ENCODE measurements at regions not wholly inside any gene's neighbourhood (a gene's known extent, or its start where the extent isn't known, plus 50 kb on each side); places are given as distances from the start of the nearest gene placed in this dataset.
"Not testable (repeated sequence)": the region's sequence is repeated elsewhere in the genome, so short reads cannot be mapped to it uniquely, and the experiment has no call there.

DNA sequence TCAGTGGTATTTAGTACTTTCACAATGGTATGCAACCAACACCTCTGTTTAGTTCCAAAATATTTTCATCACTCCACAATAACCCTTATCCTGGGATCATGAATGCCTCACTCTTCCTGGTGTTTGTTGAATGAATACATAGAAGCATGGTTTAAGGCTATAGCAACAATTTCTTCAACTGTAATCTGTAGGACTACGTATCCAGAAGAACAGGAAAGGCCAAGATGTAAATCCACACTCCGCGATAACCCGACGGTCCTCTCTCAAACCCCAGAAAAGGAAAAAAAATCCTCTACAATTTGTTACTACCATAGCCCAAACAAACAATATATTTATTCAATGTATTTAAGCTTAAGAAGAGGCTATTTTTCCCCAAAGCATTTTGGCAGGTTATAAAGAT, 141.4 kb upstream of the SALL4 start:
- H3K4me3 Mint-ChIP-seq, result no peak overlapping the region
- Histone ChIP-seq H3K36me3 (ENCODE audit: insufficient read depth, low read length) (no peaks in the 10 kb centered on the region), H3K9me3 (ENCODE audit: control insufficient read depth in 1 of 2, insufficient read depth in 1 of 2, low read length in 2 of 2) (peaks cover 0 to 3% of the 10 kb centered on the region in 2 experiments), H3K27me3 (ENCODE audit: control insufficient read depth in 1 of 2, insufficient read depth in 2 of 2, low read length in 2 of 2) (peaks cover 0 to 3% of the 10 kb centered on the region in 2 experiments), H3K27ac (ENCODE audit: low read depth in 1 of 2, low read length in 2 of 2) (no peak overlapping the region), H3K4me3 (ENCODE audit: low read length) (no peak overlapping the region), H3K4me1 (ENCODE audit: insufficient read depth, low read length) (no peaks in the 10 kb centered on the region)
- H3K36me3 Mint-ChIP-seq (ENCODE audit: low read depth), result no peaks in the 10 kb centered on the region
- POLR2A ChIA-PET, result no interaction called here
- no peaks in the 10 kb centered on the region for H3K27me3 Mint-ChIP-seq
- CTCF ChIA-PET, result no interaction called here
- no peak overlapping the region for H3K27ac Mint-ChIP-seq
- ATAC-seq (ENCODE audit: poor library complexity), result no peak
- no peak for DNase-seq
- TF ChIP-seq, protein P1, sequence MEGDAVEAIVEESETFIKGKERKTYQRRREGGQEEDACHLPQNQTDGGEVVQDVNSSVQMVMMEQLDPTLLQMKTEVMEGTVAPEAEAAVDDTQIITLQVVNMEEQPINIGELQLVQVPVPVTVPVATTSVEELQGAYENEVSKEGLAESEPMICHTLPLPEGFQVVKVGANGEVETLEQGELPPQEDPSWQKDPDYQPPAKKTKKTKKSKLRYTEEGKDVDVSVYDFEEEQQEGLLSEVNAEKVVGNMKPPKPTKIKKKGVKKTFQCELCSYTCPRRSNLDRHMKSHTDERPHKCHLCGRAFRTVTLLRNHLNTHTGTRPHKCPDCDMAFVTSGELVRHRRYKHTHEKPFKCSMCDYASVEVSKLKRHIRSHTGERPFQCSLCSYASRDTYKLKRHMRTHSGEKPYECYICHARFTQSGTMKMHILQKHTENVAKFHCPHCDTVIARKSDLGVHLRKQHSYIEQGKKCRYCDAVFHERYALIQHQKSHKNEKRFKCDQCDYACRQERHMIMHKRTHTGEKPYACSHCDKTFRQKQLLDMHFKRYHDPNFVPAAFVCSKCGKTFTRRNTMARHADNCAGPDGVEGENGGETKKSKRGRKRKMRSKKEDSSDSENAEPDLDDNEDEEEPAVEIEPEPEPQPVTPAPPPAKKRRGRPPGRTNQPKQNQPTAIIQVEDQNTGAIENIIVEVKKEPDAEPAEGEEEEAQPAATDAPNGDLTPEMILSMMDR (IDR thresholded peaks at IDR 0.05), result no peak
- no peaks in the 10 kb centered on the region for H3K9me3 Mint-ChIP-seq
- no peaks in the 10 kb centered on the region for H3K4me1 Mint-ChIP-seq (ENCODE audit: low read depth)
- intact Hi-C loops (cut with DNase I, micrococcal nuclease), result no loop called here

DNA sequence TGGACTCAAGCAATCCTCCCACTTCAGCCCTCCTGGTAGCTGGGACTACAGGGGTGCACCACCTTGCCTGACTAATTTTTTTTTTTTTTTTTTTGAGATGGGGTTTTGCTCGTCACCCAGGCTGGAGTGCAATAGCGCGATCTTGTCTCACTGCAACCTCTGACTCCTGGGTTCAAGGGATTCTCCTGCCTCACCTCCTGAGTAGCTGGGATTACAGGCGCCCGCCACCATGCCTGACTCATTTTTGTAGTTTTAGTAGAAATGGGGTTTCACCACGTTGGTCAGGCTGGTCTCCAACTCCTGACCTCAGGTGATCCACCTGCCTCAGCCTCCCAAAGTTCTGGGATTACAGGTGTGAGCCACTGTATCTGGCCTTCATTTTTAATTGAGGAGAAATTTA, 141.0 kb upstream of the SALL4 start:
- POLR2A ChIA-PET; H3K9me3 ChIP-seq (ENCODE audit: control insufficient read depth in 1 of 2, insufficient read depth in 1 of 2, low read length in 2 of 2); H3K36me3 Mint-ChIP-seq (ENCODE audit: low read depth); H3K36me3 ChIP-seq (ENCODE audit: insufficient read depth, low read length); DNase-seq; H3K9me3 Mint-ChIP-seq; H3K4me1 Mint-ChIP-seq (ENCODE audit: low read depth); CTCF ChIA-PET; H3K27me3 ChIP-seq (ENCODE audit: control insufficient read depth in 1 of 2, insufficient read depth in 2 of 2, low read length in 2 of 2); H3K27me3 Mint-ChIP-seq; ATAC-seq (ENCODE audit: poor library complexity); H3K4me3 ChIP-seq (ENCODE audit: low read length); H3K4me1 ChIP-seq (ENCODE audit: insufficient read depth, low read length); H3K4me3 Mint-ChIP-seq; intact Hi-C loops (cut with DNase I, micrococcal nuclease); H3K27ac ChIP-seq (ENCODE audit: low read depth in 1 of 2, low read length in 2 of 2); H3K27ac Mint-ChIP-seq: not testable (repeated sequence)

DNA sequence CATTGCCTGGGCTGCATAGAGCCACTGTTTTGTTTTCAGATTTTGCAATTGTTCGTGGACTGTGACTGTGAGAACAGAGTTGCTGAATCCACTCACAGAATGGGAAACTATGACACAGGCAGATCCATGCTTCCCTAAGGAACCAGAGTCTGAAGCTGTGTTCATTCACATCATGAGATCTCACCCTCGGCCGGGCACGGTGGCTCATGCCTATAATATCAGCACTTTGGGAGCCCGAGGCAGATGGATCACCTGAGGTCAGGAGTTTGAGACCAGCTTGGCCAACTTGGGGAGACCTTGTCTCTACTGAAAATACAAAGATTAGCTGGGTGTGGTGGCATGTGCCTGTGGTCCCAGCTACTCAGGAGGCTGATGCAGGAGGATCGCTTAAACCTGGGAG, 139.2 kb upstream of the SALL4 start:
- Mint-ChIP-seq H3K36me3 (ENCODE audit: low read depth) (no peaks in the 10 kb centered on the region), H3K4me1 (ENCODE audit: low read depth) (no peaks in the 10 kb centered on the region), H3K27me3 (no peaks in the 10 kb centered on the region), H3K4me3 (no peak overlapping the region), H3K9me3 (no peaks in the 10 kb centered on the region), H3K27ac (no peak overlapping the region)
- Histone ChIP-seq H3K27ac (ENCODE audit: low read depth in 1 of 2, low read length in 2 of 2) (no peak overlapping the region), H3K4me3 (ENCODE audit: low read length) (no peak overlapping the region), H3K27me3 (ENCODE audit: control insufficient read depth in 1 of 2, insufficient read depth in 2 of 2, low read length in 2 of 2) (peaks cover 0 to 3% of the 10 kb centered on the region in 2 experiments), H3K4me1 (ENCODE audit: insufficient read depth, low read length) (no peaks in the 10 kb centered on the region), H3K9me3 (ENCODE audit: control insufficient read depth in 1 of 2, insufficient read depth in 1 of 2, low read length in 2 of 2) (peaks cover 0 to 3% of the 10 kb centered on the region in 2 experiments), H3K36me3 (ENCODE audit: insufficient read depth, low read length) (no peaks in the 10 kb centered on the region)
- no peak for ATAC-seq (ENCODE audit: poor library complexity)
- ChIA-PET POLR2A (no interaction called here), CTCF (no interaction called here)
- no peak for DNase-seq
- TF ChIP-seq, protein P1 (IDR thresholded peaks at IDR 0.05), result no peak
- intact Hi-C loops (cut with DNase I, micrococcal nuclease), result no loop called here

DNA sequence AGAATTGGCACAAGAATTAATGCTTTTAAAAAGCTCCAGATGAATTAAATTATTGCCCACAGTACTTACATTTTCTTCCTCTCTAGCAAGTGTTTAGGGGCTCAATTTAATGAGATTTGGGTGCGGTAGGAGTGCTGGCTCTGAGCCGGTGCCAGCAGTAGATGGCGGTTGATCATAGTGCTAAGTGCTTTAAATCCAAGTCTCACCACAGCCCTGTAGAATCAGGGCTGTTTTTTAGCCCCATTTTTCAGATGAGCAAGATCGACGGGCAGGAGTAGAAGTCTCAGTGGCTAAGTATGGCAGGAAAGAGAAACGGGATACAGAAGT, 136.9 kb upstream of the SALL4 start:
- TF ChIP-seq, protein P1 (IDR thresholded peaks at IDR 0.05), result no peak
- Mint-ChIP-seq H3K4me1 (ENCODE audit: low read depth) (no peaks in the 10 kb centered on the region), H3K36me3 (ENCODE audit: low read depth) (no peaks in the 10 kb centered on the region), H3K27ac (no peak overlapping the region), H3K9me3 (no peaks in the 10 kb centered on the region), H3K4me3 (no peak overlapping the region), H3K27me3 (no peaks in the 10 kb centered on the region)
- no peak for ATAC-seq (ENCODE audit: poor library complexity)
- Histone ChIP-seq H3K36me3 (ENCODE audit: insufficient read depth, low read length) (no peaks in the 10 kb centered on the region), H3K27ac (ENCODE audit: low read depth in 1 of 2, low read length in 2 of 2) (no peak overlapping the region), H3K4me3 (ENCODE audit: low read length) (no peak overlapping the region), H3K9me3 (ENCODE audit: control insufficient read depth in 1 of 2, insufficient read depth in 1 of 2, low read length in 2 of 2) (peaks cover 0 to 3% of the 10 kb centered on the region in 2 experiments), H3K4me1 (ENCODE audit: insufficient read depth, low read length) (no peaks in the 10 kb centered on the region), H3K27me3 (ENCODE audit: control insufficient read depth in 1 of 2, insufficient read depth in 2 of 2, low read length in 2 of 2) (no peaks in the 10 kb centered on the region)
- intact Hi-C loops (cut with DNase I, micrococcal nuclease), result no loop called here
- CTCF ChIA-PET, result no interaction called here
- POLR2A ChIA-PET, result no interaction called here
- no peak for DNase-seq
